SU-DHL-6 (cell line): ENCODE measurements at regions not wholly inside any gene's neighbourhood (a gene's known extent, or its start where the extent isn't known, plus 50 kb on each side); places are given as distances from the start of the nearest gene placed in this dataset.

Source experiments
- CTCF ChIP-seq: fragments of 200-600 bp; sonication (generic); IDR thresholded peaks from one replicate; pipeline ENCODE4 v1.5.1; 2017; ENCODE audit warnings: antibody characterized with exemption, mild to moderate bottlenecking, low read length, moderate library complexity; ENCODE audit not compliant: insufficient read depth, poor library complexity, severe bottlenecking
- EZH2phosphoT487 ChIP-seq: fragments of 200-600 bp; sonication (generic), shearing (Covaris generic); conservative IDR thresholded peaks from 2 replicates; pipeline ENCODE4 v1.6.1; 2018; ENCODE audit warnings: mild to moderate bottlenecking, antibody characterized with exemption, low read length, moderate library complexity, mixed read lengths

GRCh38 chr6:7025861-7026260 lies 81.9 kb upstream of the RREB1 start:
- no peak for TF ChIP-seq EZH2phosphoT487
- no peak for TF ChIP-seq CTCF
